ENCODE measurements at regions not wholly inside any gene's neighbourhood (a gene's known extent, or its start where the extent isn't known, plus 50 kb on each side); places are given as distances from the start of the nearest gene placed in this dataset.

GRCh38 chr14:71202881-71203280 is 295.6 kb downstream of the PCNX1 start:
- DNase-seq (ENCODE audit: low read depth): no peak

GRCh38 chr14:71203306-71203705 is 296.0 kb downstream of the PCNX1 start:
- DNase-seq (ENCODE audit: low read depth): no peak

GRCh38 chr14:71204231-71204630 is 297.0 kb downstream of the PCNX1 start:
- no peak for DNase-seq (ENCODE audit: low read depth)

DNA sequence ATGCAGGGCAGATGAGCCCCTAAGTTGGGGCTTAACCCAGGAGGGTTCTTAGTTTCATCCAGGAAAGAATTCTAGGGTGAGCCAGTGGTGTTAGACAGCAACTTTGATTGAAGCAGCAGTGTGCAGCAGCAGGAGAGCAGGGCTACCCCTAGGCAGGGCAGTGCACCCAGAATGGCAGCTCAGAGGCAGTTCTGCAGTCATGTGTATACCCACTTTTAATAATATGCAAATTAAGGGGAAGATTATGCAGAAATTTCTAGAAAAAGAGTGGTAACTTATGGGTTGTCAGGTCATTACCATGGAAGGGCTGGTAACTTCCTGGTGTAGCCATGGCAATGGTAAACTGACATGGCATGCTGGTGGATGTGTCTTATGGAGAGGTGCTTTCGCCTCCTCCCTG is 297.5 kb downstream of the PCNX1 start:
- DNase-seq (ENCODE audit: low read depth): no peak

GRCh38 chr14:71206123-71206522 is 298.9 kb downstream of the PCNX1 start:
- no peak for DNase-seq (ENCODE audit: low read depth)

DNA sequence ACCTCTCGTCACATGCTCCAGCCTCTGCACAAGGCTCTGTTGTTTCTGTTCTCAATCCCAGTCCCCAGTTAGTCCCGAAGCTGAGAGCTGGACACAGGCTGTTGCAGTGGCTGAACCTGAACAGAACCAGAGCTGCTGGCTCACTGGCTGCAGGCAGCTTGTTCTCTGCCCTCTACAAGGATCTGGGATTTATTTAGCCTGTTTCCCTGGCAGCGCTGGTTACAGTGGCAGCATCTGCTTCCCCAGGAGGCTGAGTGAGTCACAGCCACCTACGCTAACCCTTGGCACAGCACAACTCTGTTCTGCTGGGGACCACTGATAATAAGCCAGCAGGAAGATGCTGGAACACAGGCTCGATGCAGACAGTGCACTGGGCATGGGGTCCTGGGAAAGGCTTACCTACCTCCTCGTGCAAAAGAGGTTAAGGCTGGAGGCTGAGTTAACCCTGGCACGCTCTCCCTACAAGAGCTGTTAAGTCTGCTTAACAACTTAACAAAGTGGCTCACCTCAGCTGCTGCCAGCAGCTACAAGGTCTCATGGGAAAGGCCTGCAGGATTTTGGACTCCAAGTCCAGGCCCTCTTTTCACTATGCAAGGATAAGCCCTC is 299.6 kb downstream of the PCNX1 start:
- DNase-seq (ENCODE audit: low read depth): peak; percentile 75

GRCh38 chr14:71208702-71209357 is 301.6 kb downstream of the PCNX1 start:
- no peak for DNase-seq (ENCODE audit: low read depth)

- DNase-seq (ENCODE audit: low read depth): no peak
These were observed 302.6 kb downstream of the PCNX1 start for GRCh38 chr14:71209888-71210287.

DNA sequence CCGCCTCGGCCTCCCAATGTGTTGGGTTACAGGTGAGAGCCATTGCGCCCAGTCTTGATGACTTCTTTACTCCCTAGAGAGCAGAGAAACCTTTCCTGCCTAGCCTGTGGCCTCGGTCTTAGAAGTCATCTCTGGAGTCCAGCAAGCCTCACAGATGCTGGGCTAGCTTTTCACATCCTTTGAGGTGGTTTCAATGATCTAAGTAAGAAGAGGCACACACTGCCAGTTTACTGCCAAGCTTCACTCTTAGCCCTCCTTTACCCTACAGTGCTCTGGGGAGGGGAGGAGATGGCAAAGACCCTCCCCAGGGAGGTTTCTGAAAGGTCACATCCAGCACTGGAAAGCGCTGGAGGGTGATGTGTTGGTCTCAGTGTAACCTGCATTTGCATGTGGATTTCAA is 304.8 kb downstream of the PCNX1 start:
- DNase-seq (ENCODE audit: low read depth): no peak

- DNase-seq (ENCODE audit: low read depth): no peak
These were observed 305.4 kb downstream of the PCNX1 start for GRCh38 chr14:71212683-71213107.

DNA sequence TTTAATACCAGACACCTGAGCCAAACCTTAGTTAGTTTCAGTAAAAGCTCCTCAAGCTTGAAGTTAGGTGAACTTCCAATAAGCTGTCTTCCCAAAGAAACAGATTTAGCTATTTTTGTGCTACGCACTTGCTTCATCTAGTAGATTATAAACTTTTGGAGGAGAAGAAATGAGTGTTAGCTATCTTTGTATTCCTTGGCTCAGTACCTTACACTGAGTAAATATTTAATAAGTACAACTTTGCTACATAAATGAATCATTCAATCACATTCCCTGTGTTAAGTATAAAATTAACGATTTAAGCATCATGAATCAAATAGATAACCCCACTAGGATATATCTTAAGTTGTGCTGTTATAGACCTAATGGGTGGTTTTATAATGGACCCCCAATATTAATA is 307.0 kb downstream of the PCNX1 start:
- no peak for DNase-seq (ENCODE audit: low read depth)

- DNase-seq (ENCODE audit: low read depth): no peak
These were observed 313.2 kb downstream of the PCNX1 start for GRCh38 chr14:71220462-71220861.

DNA sequence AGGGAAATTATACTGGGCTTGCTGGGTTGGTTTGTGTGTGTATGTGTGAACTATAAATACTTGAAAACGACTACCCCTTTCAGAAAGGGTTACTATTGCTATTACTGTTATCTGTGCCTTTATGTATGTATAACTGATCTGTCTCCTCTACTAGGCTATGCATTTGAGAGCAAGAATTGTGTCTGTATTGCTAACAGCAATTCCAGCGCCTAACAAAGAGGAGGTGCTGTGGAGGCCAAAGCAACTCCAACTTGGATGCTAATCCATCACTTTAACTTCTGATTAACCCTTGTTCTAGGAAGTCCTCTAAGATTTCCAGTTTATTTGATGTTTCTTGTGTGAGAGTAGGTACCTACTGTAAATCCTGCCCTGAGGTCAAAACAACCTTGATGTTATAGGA is 313.9 kb downstream of the PCNX1 start:
- no peak for DNase-seq (ENCODE audit: low read depth)

DNA sequence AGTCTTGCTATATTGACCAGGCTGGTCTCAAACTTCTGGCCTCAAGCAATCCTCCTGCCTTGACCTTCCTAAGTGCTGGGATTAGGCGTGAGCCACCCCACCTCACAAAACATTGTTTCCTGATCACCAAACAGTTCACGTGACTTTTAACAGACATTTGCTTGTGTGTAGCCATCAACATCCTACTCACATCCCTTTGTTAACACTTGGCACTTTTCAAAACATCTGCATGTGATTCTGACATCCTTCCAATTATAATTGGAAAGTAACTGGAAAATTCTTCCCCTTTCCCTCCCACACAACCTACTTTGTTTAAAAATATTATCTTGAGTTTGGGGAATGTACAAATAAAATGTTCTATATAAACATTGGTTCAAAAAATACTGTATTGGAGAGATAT is 317.9 kb downstream of the PCNX1 start:
- no peak for DNase-seq (ENCODE audit: low read depth)

- no peak for DNase-seq (ENCODE audit: low read depth)
These were observed 321.5 kb downstream of the PCNX1 start for GRCh38 chr14:71228711-71229110.

GRCh38 chr14:71229875-71230274 is 322.6 kb downstream of the PCNX1 start:
- DNase-seq (ENCODE audit: low read depth): no peak

- DNase-seq (ENCODE audit: low read depth): no peak
These were observed 323.6 kb downstream of the PCNX1 start for GRCh38 chr14:71230897-71231296.

- DNase-seq (ENCODE audit: low read depth): no peak
These were observed 324.5 kb downstream of the PCNX1 start for GRCh38 chr14:71231521-71232393.

DNA sequence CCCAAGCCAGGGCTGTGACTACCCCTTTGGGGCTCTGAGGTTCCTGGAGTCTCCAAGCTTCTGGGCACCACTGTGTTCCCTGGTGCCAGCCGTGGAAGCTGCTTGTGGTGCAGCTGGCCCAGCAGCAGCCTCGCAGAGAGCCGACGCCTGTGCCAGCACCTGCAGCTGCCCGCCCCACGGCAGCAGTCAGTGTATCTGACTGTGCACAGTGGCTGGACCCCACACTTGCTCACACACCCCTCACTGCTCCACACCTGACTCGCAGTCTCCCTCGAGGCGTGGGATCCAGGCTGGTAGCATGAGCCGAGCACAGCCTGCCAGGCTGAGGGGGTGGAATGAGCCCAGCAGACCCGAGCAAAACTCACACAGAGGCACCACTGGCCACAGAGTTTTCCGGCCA is 325.2 kb downstream of the PCNX1 start:
- no peak for DNase-seq (ENCODE audit: low read depth)

DNA sequence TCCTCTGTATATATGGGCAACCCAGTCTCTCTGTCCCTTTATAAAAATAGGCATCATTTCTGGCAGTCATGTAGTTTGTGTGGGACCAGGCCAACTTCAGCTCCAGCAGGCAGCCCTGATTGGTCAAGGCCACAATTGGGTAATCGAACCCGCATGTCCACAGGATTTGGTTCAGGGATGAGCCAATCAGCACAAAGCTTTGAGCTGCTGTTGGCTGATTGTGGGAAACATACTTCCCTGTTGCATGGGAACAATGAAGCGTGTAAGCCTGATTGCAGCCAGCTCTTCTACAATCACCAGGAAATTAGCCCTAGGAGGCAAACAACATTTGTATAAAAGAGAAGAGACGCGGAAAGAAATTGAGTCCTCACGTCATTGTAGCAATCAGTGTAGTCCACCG is 328.6 kb downstream of the PCNX1 start:
- no peak for DNase-seq (ENCODE audit: low read depth)

DNA sequence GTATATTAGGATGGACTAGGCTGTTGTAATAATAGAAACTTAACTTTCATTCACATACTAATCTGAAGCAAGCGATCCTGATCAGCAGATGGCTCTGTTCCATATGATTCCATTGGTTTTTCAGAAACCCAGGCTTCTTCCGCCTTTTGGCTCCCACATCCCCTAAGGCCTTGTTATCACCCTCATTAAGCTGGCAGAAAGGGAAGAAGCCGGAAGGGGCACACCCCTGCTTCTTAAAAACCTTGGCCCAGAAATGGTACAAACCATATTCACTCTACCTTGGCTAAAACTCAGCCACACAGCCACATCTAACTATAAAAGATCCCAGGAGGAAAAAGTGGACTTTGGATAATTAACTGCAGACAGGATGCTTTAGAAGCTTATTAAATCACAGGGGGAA is 329.2 kb downstream of the PCNX1 start:
- no peak for DNase-seq (ENCODE audit: low read depth)

- no peak for DNase-seq (ENCODE audit: low read depth)
These were observed 330.3 kb downstream of the PCNX1 start for GRCh38 chr14:71237556-71237955.

DNA sequence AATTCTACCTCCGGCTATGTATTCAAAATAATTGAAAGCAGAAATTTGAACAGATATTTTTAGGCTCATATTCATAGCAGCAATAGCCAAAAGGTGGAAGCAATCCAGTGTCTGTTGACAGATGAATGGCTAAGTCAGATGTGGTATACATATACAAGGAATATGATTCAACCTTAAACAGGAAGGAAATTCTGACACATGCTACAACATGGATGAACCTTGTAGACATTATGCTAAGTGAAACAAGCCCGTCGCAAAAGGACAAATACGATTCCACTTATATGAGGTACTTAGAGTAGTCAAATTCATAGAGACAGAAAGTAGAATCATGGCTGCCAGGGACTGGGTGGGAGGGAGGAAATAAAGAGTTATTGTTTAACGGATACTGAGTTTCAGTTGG is 331.6 kb downstream of the PCNX1 start:
- no peak for DNase-seq (ENCODE audit: low read depth)
